ENCODE measurements at regions not wholly inside any gene's neighbourhood (a gene's known extent, or its start where the extent isn't known, plus 50 kb on each side); places are given as distances from the start of the nearest gene placed in this dataset.

DNA sequence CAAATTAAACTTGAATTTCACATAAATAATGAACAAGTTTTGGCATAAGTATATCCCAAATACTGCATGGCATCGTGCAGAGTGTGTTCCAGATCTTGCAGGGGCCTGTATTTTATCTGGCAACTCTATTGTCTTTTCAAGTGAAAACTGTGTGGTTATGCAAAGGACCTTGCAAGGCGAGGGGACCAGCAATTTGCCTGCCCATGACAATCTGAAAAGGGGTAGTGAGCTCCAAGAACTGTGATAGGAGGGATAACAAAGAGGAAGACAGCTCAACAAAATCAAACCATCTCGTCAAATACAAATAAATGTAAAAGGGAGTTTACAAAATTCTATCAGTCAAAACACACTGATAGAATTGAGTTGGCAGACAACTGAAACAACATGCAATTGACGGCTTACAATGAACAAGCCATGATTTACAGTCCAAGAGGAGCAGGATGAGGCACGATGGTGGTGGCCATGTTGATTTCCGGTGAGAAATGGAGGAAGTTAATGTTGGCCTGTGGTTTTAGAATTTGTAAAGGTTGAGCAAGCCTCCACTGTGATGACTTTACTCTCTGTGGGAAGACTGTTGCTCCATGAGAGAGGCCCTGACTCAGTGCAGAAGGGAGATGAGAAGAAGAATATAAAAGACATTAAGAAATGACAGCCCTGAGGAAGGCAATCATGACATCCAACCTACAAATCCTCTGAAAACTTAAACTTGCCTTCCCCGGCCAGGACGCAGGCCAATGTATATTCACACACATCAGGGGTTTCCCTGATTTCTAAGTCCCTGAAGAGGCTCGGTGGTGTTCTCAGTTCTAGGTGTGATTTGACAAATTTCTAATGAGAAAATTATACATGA lies 132.2 kb downstream of the ADSS2 start:
- H3K4me3 ChIP-seq (ENCODE audit: low read depth, low read length): no peak overlapping the region
- H3K9me3 ChIP-seq (ENCODE audit: control insufficient read depth, low read length): no peaks in the 10 kb centered on the region
- H3K9ac ChIP-seq: no peak overlapping the region
- TF ChIP-seq, protein P1, sequence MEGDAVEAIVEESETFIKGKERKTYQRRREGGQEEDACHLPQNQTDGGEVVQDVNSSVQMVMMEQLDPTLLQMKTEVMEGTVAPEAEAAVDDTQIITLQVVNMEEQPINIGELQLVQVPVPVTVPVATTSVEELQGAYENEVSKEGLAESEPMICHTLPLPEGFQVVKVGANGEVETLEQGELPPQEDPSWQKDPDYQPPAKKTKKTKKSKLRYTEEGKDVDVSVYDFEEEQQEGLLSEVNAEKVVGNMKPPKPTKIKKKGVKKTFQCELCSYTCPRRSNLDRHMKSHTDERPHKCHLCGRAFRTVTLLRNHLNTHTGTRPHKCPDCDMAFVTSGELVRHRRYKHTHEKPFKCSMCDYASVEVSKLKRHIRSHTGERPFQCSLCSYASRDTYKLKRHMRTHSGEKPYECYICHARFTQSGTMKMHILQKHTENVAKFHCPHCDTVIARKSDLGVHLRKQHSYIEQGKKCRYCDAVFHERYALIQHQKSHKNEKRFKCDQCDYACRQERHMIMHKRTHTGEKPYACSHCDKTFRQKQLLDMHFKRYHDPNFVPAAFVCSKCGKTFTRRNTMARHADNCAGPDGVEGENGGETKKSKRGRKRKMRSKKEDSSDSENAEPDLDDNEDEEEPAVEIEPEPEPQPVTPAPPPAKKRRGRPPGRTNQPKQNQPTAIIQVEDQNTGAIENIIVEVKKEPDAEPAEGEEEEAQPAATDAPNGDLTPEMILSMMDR (IDR thresholded peaks at IDR 0.05): no peak
- H3K27ac ChIP-seq: no peak overlapping the region
- no peak overlapping the region for H3K4me2 ChIP-seq (ENCODE audit: low read length)
- no peaks in the 10 kb centered on the region for H3K27me3 ChIP-seq (ENCODE audit: control insufficient read depth, insufficient read depth, low read length)
- H3K4me1 ChIP-seq: peaks cover 3% of the 10 kb centered on the region
- no peak overlapping the region for H2AFZ ChIP-seq
- H3K79me2 ChIP-seq: no peaks in the 10 kb centered on the region
- H3K36me3 ChIP-seq (ENCODE audit: control insufficient read depth, insufficient read depth, low read length): no peaks in the 10 kb centered on the region

DNA sequence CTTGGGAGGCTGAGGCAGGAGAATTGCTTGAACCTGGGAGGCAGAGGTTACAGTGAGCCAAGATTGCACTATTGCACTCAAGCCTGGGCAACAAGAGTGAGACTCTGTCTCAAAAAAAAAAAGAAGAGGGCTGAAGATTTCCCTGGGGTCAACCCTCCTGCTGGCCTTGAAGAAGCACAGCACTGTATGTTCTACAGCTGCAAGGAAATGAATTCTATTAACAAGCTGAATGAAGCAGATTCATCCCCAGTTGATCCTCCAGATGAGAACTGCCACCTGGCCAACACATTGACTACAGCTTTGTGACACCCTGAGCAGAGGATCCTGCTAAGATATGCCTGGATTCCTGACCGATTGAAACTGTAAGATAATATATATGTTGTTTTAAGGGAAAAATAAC lies 129.5 kb downstream of the ADSS2 start:
- Histone ChIP-seq H3K27ac (peak overlapping the region; percentile 82), H2AFZ (no peak overlapping the region), H3K9me3 (ENCODE audit: control insufficient read depth, low read length) (no peaks in the 10 kb centered on the region), H3K9ac (no peak overlapping the region), H3K79me2 (no peaks in the 10 kb centered on the region), H3K4me3 (ENCODE audit: low read depth, low read length) (no peak overlapping the region), H3K27me3 (ENCODE audit: control insufficient read depth, insufficient read depth, low read length) (no peaks in the 10 kb centered on the region), H3K4me2 (ENCODE audit: low read length) (peak overlapping the region; percentile 39), H3K36me3 (ENCODE audit: control insufficient read depth, insufficient read depth, low read length) (no peaks in the 10 kb centered on the region), H3K4me1 (peaks cover 3% of the 10 kb centered on the region)
- TF ChIP-seq, protein P1 (IDR thresholded peaks at IDR 0.05): no peak

DNA sequence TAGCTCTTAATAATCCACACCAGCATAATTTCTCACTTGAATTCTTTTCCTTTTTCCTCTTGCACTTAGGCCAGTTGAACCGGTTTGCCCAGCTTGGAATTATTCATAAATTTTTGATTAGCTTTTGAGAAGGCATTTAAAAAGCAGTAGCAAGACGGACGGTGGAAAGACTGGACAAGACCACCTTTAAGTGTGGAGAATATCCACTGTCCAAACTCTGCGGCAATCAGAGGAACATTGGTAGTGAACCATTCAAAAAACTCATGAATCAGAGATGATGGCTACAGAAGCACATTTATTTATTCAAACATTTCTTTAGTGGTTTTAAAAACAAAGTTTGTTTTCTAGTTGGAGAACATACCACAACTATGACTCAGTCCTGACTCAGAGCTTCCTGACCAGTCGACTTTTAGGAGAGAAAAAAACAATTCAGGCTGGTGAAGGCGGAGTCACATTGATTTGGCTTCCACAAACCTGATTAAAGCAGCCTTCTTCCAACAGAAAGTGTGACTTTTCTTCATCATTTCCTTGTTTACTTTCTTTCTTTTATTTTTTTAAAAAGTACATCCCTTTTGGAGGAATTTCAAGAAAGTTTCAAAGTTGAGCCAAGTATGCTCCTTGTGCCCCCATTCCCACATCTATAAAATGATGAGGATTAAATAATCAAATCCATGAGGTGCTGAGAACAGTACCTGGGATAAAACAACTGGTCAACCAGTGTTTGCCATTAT lies 128.8 kb downstream of the ADSS2 start:
- no peak overlapping the region for H3K9ac ChIP-seq
- H3K27ac ChIP-seq: peak overlapping the region; percentile 82
- H3K9me3 ChIP-seq (ENCODE audit: control insufficient read depth, low read length): no peaks in the 10 kb centered on the region
- no peaks in the 10 kb centered on the region for H3K79me2 ChIP-seq
- no peaks in the 10 kb centered on the region for H3K27me3 ChIP-seq (ENCODE audit: control insufficient read depth, insufficient read depth, low read length)
- H3K4me3 ChIP-seq (ENCODE audit: low read depth, low read length): peak overlapping the region; percentile 12
- peak overlapping the region; percentile 64 for H2AFZ ChIP-seq
- TF ChIP-seq, protein P1 (IDR thresholded peaks at IDR 0.05): no peak
- peak overlapping the region; percentile 39 for H3K4me2 ChIP-seq (ENCODE audit: low read length)
- H3K36me3 ChIP-seq (ENCODE audit: control insufficient read depth, insufficient read depth, low read length): no peaks in the 10 kb centered on the region
- peaks cover 3% of the 10 kb centered on the region for H3K4me1 ChIP-seq

DNA sequence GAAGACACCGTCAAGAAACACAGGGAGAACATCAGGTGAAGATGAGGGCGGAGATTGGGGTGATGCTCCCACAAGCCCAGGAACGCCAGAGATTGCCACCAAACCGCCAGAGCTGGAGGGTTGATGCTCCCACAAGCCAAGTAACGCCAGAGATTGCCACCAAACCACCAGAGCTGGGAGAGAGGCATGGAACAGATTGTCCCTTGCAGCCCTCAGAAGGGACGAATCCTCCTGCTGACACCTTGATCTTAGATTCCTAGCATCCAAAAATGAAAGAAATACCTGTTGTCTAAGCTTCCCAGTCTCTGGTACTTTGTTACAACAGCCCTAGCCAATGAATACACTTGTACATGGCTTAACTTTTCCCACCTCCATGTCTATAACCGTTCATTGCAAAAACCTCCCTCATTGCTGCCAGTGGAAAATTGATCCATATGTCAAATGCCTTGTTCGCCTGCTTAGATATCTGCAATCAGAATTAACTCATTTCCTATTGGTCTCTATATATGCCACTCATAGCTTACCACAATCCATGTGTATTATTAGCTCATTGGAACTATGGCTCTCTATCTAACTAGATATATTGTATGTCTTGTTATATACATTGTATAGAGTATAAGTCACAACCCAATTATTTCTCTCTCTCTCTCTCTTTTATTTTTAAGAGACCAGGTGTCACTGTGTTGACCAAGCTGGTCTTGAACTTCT lies 127.4 kb downstream of the ADSS2 start:
- TF ChIP-seq, protein P1 (IDR thresholded peaks at IDR 0.05): no peak
- Histone ChIP-seq H3K4me3 (ENCODE audit: low read depth, low read length) (no peak overlapping the region), H3K4me1 (peaks cover 3% of the 10 kb centered on the region), H3K79me2 (no peaks in the 10 kb centered on the region), H3K9ac (no peak overlapping the region), H3K27ac (no peak overlapping the region), H2AFZ (no peak overlapping the region), H3K4me2 (ENCODE audit: low read length) (no peak overlapping the region), H3K9me3 (ENCODE audit: control insufficient read depth, low read length) (no peaks in the 10 kb centered on the region), H3K27me3 (ENCODE audit: control insufficient read depth, insufficient read depth, low read length) (no peaks in the 10 kb centered on the region), H3K36me3 (ENCODE audit: control insufficient read depth, insufficient read depth, low read length) (no peaks in the 10 kb centered on the region)
